ENCODE measurements at regions not wholly inside any gene's neighbourhood (a gene's known extent, or its start where the extent isn't known, plus 50 kb on each side); places are given as distances from the start of the nearest gene placed in this dataset.
A peak's percentile ranks its signal among the peaks of the same experiment; 100 is the strongest.
"Not testable (repeated sequence)": the region's sequence is repeated elsewhere in the genome, so short reads cannot be mapped to it uniquely, and the experiment has no call there.

GRCh38 chr2:19635951-19636510 lies 265.8 kb downstream of the TTC32 start:
- peaks cover 1% of the 10 kb centered on the region for H3K4me1 ChIP-seq (ENCODE audit: control insufficient read depth, insufficient read depth, low read length, unreplicated experiment)
- H3K27ac ChIP-seq (ENCODE audit: low read depth, low read length), result no peak overlapping the region
- no peaks in the 10 kb centered on the region for H3K27me3 ChIP-seq (ENCODE audit: insufficient read depth, low read length)
- H3K36me3 ChIP-seq (ENCODE audit: insufficient read depth, low read length), result no peaks in the 10 kb centered on the region
- H2AFZ ChIP-seq (ENCODE audit: low read length, unreplicated experiment), result no peak overlapping the region
- H3K4me3 ChIP-seq (ENCODE audit: low read depth, low read length), result no peak overlapping the region
- H3K79me2 ChIP-seq (ENCODE audit: control insufficient read depth, insufficient read depth, low read length, unreplicated experiment), result no peaks in the 10 kb centered on the region

- H3K4me3 ChIP-seq (ENCODE audit: low read depth, low read length), result no peak overlapping the region
- H3K27ac ChIP-seq (ENCODE audit: low read depth, low read length), result no peak overlapping the region
- no peaks in the 10 kb centered on the region for H3K27me3 ChIP-seq (ENCODE audit: insufficient read depth, low read length)
- no peaks in the 10 kb centered on the region for H3K36me3 ChIP-seq (ENCODE audit: insufficient read depth, low read length)
- H2AFZ ChIP-seq (ENCODE audit: low read length, unreplicated experiment), result no peak overlapping the region
- H3K79me2 ChIP-seq (ENCODE audit: control insufficient read depth, insufficient read depth, low read length, unreplicated experiment), result no peaks in the 10 kb centered on the region
- peaks cover 6% of the 10 kb centered on the region for H3K4me1 ChIP-seq (ENCODE audit: control insufficient read depth, insufficient read depth, low read length, unreplicated experiment)
Observed at GRCh38 chr2:19632403-19632991, 269.3 kb downstream of the TTC32 start.

GRCh38 chr2:19631871-19632270 lies 269.9 kb downstream of the TTC32 start:
- Histone ChIP-seq H2AFZ (ENCODE audit: low read length, unreplicated experiment) (no peak overlapping the region), H3K4me1 (ENCODE audit: control insufficient read depth, insufficient read depth, low read length, unreplicated experiment) (peaks cover 6% of the 10 kb centered on the region), H3K27me3 (ENCODE audit: insufficient read depth, low read length) (no peaks in the 10 kb centered on the region), H3K79me2 (ENCODE audit: control insufficient read depth, insufficient read depth, low read length, unreplicated experiment) (no peaks in the 10 kb centered on the region), H3K27ac (ENCODE audit: low read depth, low read length) (no peak overlapping the region), H3K36me3 (ENCODE audit: insufficient read depth, low read length) (no peaks in the 10 kb centered on the region), H3K4me3 (ENCODE audit: low read depth, low read length) (no peak overlapping the region)

GRCh38 chr2:19630921-19631320 lies 270.9 kb downstream of the TTC32 start:
- H3K4me1 ChIP-seq (ENCODE audit: control insufficient read depth, insufficient read depth, low read length, unreplicated experiment), result peaks cover 6% of the 10 kb centered on the region
- H3K79me2 ChIP-seq (ENCODE audit: control insufficient read depth, insufficient read depth, low read length, unreplicated experiment), result no peaks in the 10 kb centered on the region
- H3K36me3 ChIP-seq (ENCODE audit: insufficient read depth, low read length), result no peaks in the 10 kb centered on the region
- no peak overlapping the region for H2AFZ ChIP-seq (ENCODE audit: low read length, unreplicated experiment)
- H3K27ac ChIP-seq (ENCODE audit: low read depth, low read length), result no peak overlapping the region
- no peak overlapping the region for H3K4me3 ChIP-seq (ENCODE audit: low read depth, low read length)
- no peaks in the 10 kb centered on the region for H3K27me3 ChIP-seq (ENCODE audit: insufficient read depth, low read length)

GRCh38 chr2:19627359-19627758 lies 268.9 kb upstream of the OSR1 start:
- Histone ChIP-seq H3K27me3 (ENCODE audit: insufficient read depth, low read length) (no peaks in the 10 kb centered on the region), H2AFZ (ENCODE audit: low read length, unreplicated experiment) (no peak overlapping the region), H3K4me3 (ENCODE audit: low read depth, low read length) (no peak overlapping the region), H3K36me3 (ENCODE audit: insufficient read depth, low read length) (no peaks in the 10 kb centered on the region), H3K79me2 (ENCODE audit: control insufficient read depth, insufficient read depth, low read length, unreplicated experiment) (no peaks in the 10 kb centered on the region), H3K4me1 (ENCODE audit: control insufficient read depth, insufficient read depth, low read length, unreplicated experiment) (peaks cover 15% of the 10 kb centered on the region), H3K27ac (ENCODE audit: low read depth, low read length) (no peak overlapping the region)

GRCh38 chr2:19623488-19623887 lies 265.1 kb upstream of the OSR1 start:
- Histone ChIP-seq H2AFZ (ENCODE audit: low read length, unreplicated experiment) (no peak overlapping the region), H3K79me2 (ENCODE audit: control insufficient read depth, insufficient read depth, low read length, unreplicated experiment) (no peaks in the 10 kb centered on the region), H3K4me1 (ENCODE audit: control insufficient read depth, insufficient read depth, low read length, unreplicated experiment) (peaks cover 10% of the 10 kb centered on the region), H3K27me3 (ENCODE audit: insufficient read depth, low read length) (no peaks in the 10 kb centered on the region), H3K4me3 (ENCODE audit: low read depth, low read length) (no peak overlapping the region), H3K36me3 (ENCODE audit: insufficient read depth, low read length) (no peaks in the 10 kb centered on the region), H3K27ac (ENCODE audit: low read depth, low read length) (peak overlapping the region; percentile 40)

GRCh38 chr2:19617257-19617848 lies 258.9 kb upstream of the OSR1 start:
- Histone ChIP-seq H2AFZ (ENCODE audit: low read length, unreplicated experiment) (no peak overlapping the region), H3K4me1 (ENCODE audit: control insufficient read depth, insufficient read depth, low read length, unreplicated experiment) (peaks cover 7% of the 10 kb centered on the region), H3K4me3 (ENCODE audit: low read depth, low read length) (no peak overlapping the region), H3K27ac (ENCODE audit: low read depth, low read length) (no peak overlapping the region), H3K36me3 (ENCODE audit: insufficient read depth, low read length) (peaks cover 7% of the 10 kb centered on the region; the same call in 1 of the 2 replicates), H3K27me3 (ENCODE audit: insufficient read depth, low read length) (no peaks in the 10 kb centered on the region), H3K79me2 (ENCODE audit: control insufficient read depth, insufficient read depth, low read length, unreplicated experiment) (no peaks in the 10 kb centered on the region)

- H3K4me1 ChIP-seq (ENCODE audit: control insufficient read depth, insufficient read depth, low read length, unreplicated experiment), result peaks cover 21% of the 10 kb centered on the region
Observed at GRCh38 chr2:19615402-19615801, 257.0 kb upstream of the OSR1 start.

GRCh38 chr2:19614066-19614465 lies 255.6 kb upstream of the OSR1 start:
- peaks cover 7% of the 10 kb centered on the region; the same call in 1 of the 2 replicates for H3K36me3 ChIP-seq (ENCODE audit: insufficient read depth, low read length)
- H3K4me3 ChIP-seq (ENCODE audit: low read depth, low read length), result no peak overlapping the region
- peak overlapping the region; percentile 24; the same call in 1 of the 2 replicates for H3K27ac ChIP-seq (ENCODE audit: low read depth, low read length)
- no peaks in the 10 kb centered on the region for H3K79me2 ChIP-seq (ENCODE audit: control insufficient read depth, insufficient read depth, low read length, unreplicated experiment)
- H3K4me1 ChIP-seq (ENCODE audit: control insufficient read depth, insufficient read depth, low read length, unreplicated experiment), result peaks cover 30% of the 10 kb centered on the region
- H2AFZ ChIP-seq (ENCODE audit: low read length, unreplicated experiment), result no peak overlapping the region
- no peaks in the 10 kb centered on the region for H3K27me3 ChIP-seq (ENCODE audit: insufficient read depth, low read length)

More at GRCh38 chr2:19615402-19615801, 257.0 kb upstream of the OSR1 start:
- not testable (repeated sequence) for H3K4me3 ChIP-seq (ENCODE audit: low read depth, low read length); H3K79me2 ChIP-seq (ENCODE audit: control insufficient read depth, insufficient read depth, low read length, unreplicated experiment); H3K27ac ChIP-seq (ENCODE audit: low read depth, low read length); H2AFZ ChIP-seq (ENCODE audit: low read length, unreplicated experiment); H3K36me3 ChIP-seq (ENCODE audit: insufficient read depth, low read length); H3K27me3 ChIP-seq (ENCODE audit: insufficient read depth, low read length)

GRCh38 chr2:19611491-19612332 lies 253.3 kb upstream of the OSR1 start:
- 0 out of 2 replicates have a peak, but pooled peaks cover 7% of the 10 kb centered on the region for H3K36me3 ChIP-seq (ENCODE audit: insufficient read depth, low read length)
- H3K4me1 ChIP-seq (ENCODE audit: control insufficient read depth, insufficient read depth, low read length, unreplicated experiment), result peaks cover 42% of the 10 kb centered on the region
- no peaks in the 10 kb centered on the region for H3K79me2 ChIP-seq (ENCODE audit: control insufficient read depth, insufficient read depth, low read length, unreplicated experiment)
- no peak overlapping the region for H3K4me3 ChIP-seq (ENCODE audit: low read depth, low read length)
- H2AFZ ChIP-seq (ENCODE audit: low read length, unreplicated experiment), result peak overlapping the region; percentile 0
- peak overlapping the region; percentile 97 for H3K27ac ChIP-seq (ENCODE audit: low read depth, low read length)
- H3K27me3 ChIP-seq (ENCODE audit: insufficient read depth, low read length), result no peaks in the 10 kb centered on the region

Data from ACC112 (cell line).